AG10803 (cell line): ENCODE measurements at regions not wholly inside any gene's neighbourhood (a gene's known extent, or its start where the extent isn't known, plus 50 kb on each side); places are given as distances from the start of the nearest gene placed in this dataset.

Source experiments
- DNase-seq: peaks from one replicate; pipeline ENCODE4 v3.0.0; 2010; ENCODE audit warnings: low read depth
- H3K4me3 ChIP-seq: 2 replicates; pipeline ENCODE4 v1.5.1; 2011; ENCODE audit warnings: mild to moderate bottlenecking, low read length, control low read depth
- CTCF ChIP-seq: conservative IDR thresholded peaks from 2 replicates; pipeline ENCODE4 v1.5.1; 2011; ENCODE audit warnings: mild to moderate bottlenecking, low read length, control low read depth, inconsistent platforms

- no peak for TF ChIP-seq CTCF
- DNase-seq: no peak
- no peak overlapping the region for H3K4me3 ChIP-seq
Observed at GRCh38 chr12:4114986-4115385, 158.6 kb upstream of the CCND2 start.

- no peak for TF ChIP-seq CTCF
- no peak for DNase-seq
- no peak overlapping the region for H3K4me3 ChIP-seq
Observed at GRCh38 chr12:4112734-4113325, 160.7 kb upstream of the CCND2 start.

- no peak for TF ChIP-seq CTCF
- DNase-seq: no peak
- H3K4me3 ChIP-seq: no peak overlapping the region
Observed at GRCh38 chr12:4112290-4112689, 161.3 kb upstream of the CCND2 start.

- H3K4me3 ChIP-seq: no peak overlapping the region
- no peak for TF ChIP-seq CTCF
- no peak for DNase-seq
Observed at GRCh38 chr12:4111010-4111409, 162.6 kb upstream of the CCND2 start.

GRCh38 chr12:4109826-4110225 lies 163.7 kb upstream of the CCND2 start:
- no peak overlapping the region for H3K4me3 ChIP-seq
- no peak for TF ChIP-seq CTCF
- DNase-seq: no peak

GRCh38 chr12:4108803-4109345 lies 164.7 kb upstream of the CCND2 start:
- TF ChIP-seq CTCF: no peak
- no peak for DNase-seq
- H3K4me3 ChIP-seq: no peak overlapping the region

- DNase-seq: no peak
- no peak for TF ChIP-seq CTCF
- no peak overlapping the region for H3K4me3 ChIP-seq
Observed at GRCh38 chr12:4107911-4108697, 165.5 kb upstream of the CCND2 start.
